SIG-M5 (cell line): ENCODE measurements at regions not wholly inside any gene's neighbourhood (a gene's known extent, or its start where the extent isn't known, plus 50 kb on each side); places are given as distances from the start of the nearest gene placed in this dataset.
"Not testable (repeated sequence)": the region's sequence is repeated elsewhere in the genome, so short reads cannot be mapped to it uniquely, and the experiment has no call there.

Experiments
- DNase-seq: peaks from one replicate; lab custom pipeline; 2025; lab: John Stamatoyannopoulos, UW

DNA sequence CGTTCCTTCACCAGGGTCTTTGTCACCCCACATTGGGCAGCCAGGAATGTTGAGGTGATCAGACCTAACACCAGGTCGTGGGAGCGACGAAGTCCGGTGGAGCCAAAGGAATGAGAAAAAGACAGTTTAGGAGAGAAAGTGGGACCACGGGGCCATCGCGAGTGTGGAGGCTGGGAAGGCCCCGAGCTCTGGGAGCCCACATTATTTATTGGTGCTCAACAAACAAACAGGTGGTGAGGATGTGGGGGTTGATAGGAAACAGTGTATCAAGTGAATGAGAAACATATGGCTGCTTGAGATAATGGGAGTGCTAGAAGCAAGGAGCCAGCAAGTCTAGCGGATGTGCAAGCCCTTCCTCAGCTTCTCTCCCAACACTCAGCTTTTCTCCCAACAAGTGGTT lies 287.1 kb upstream of the SGK1 start:
- DNase-seq: no peak

DNA sequence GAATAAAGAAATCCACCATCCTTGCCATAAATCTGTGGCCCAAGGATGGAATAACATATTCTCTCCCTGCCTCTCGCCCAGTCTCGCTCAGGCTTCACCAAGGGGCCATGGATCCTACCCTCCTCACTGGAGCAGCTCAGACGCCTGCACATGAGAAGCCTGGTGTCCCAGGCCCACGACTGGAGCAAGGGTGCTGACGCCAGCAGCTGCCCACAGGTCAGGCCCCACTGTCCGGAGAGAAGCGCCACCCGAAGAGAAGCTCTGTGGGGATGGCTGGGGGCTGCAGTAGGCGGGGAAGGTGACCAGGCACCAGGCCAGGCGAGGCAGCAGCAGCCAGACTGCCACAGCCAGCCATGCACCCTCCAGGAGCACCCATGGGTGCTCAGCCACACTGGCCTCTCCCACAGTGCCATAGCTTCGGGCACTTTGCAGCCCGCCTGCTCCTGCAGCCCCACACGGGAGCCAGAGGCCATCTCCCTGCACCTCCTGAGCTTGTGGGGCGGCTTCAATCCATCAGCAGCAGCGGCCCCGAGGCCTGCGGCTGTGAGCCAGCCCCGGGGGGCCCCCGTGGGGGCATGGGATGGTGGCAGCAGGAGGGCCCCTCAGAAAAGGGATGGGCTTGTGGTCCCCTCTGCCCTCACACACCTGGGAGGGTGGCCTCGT lies 286.2 kb upstream of the SGK1 start:
- no peak for DNase-seq

DNA sequence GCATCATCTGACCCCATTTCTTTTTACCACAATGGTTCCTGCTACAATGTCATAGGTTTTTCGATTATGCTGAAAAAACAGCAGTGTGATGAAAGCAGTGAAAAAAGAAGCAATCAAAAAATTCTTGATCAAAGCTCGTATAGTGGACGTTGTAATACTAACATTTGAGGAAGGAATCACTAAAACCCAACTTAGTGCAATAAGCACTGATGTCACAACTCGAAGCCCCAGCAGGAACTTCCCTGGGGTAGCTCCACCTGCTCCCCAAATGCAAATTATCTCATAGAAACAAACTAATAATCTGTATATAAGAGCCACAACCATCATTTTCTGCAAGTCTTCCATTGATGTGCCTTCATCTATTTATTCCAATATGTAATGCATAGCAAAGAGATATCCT lies 285.6 kb upstream of the SGK1 start:
- DNase-seq: no peak

DNA sequence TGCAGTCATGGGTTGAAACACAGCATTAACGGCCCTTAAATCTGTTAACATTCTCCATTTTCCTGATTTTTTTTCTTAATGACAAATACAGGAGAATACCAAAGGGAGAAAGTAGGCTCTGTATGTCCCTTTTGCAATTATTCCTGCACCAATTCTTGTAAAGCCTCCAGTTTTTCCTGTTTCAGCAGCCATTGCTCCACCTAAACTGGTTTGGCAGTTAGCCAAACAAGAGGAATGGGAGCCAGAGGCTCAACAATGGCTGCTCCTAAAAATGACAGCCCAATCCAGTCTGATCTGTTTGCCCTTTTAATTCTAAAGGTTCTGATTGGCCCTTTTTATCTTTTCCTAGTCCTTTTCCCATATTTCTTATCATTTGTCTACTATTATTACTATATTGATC lies 284.2 kb upstream of the SGK1 start:
- DNase-seq: no peak

DNA sequence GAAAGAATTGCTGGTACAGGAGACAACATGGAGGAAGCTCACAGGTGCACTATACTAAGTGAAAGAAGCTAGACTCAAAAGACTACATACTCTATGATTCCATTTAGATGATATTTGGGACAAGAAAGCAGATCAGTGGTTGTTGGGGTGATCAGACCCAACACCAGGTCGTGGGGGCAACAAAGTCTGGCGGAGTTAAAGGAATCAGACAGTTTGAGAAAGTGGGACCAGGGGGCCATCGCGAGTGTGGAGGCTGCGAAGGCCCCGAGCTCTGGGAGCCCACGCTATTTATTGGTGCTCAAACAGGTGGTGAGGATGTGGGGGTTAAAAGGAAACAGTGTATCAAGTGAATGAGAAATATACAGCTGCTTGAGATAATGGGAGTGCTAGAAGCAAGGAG lies 282.8 kb upstream of the SGK1 start:
- DNase-seq: no peak

DNA sequence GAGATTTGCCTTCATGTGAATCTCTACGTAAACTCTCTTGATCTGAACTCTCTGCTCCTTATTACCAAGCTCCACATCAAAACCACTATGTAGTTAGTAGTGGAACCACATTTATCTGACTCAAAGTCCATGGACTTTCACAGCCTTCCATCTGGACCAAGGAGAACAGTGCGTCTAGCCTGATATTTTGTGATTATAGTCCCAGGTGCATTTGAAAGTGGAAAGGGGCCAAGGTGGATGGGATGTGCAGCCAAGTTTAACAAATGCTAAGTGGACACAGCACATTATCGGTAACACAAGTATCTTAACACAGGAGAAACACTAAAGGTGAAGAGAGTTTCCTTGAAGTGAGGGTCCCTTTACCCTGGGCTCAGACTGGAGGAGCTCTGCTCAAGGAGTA lies 281.2 kb upstream of the SGK1 start:
- DNase-seq: no peak

DNA sequence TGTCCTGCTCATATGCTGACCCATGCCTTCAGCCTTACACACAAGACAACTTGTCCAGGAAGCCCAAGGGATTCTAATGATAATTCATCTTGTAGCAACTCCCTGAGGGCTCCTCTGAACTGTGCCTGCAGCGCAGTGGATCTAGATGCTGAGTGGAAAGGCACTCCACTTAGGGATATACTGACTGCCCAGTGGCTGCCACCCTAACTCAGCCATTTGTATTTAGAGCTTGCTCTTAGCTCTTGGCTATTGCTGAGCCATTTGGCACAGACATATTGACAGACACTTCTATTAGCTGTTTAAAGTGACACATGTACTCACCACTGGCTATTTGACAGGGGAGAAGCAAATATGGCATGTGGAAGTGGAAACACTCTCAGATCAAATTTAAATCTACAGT lies 278.3 kb upstream of the SGK1 start:
- DNase-seq: no peak

DNA sequence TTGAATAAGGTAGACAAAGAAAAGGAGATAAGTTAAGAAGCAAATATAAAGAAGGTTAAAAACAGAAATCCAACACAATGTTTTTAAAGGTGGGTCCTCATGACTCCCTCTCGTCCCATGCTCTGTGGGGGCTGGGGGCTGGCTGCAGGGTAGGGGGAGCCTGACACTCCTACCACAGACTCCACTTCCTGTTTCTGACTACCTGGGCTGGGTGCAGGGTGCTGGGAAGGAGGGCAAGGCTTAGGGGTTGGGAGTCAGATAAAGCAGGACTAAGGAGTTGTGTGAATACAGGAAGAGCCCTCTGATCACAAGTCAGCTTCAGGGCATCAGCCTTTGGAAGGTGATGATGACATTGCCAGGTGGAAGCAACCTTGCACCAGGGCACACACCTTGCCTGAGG lies 277.0 kb upstream of the SGK1 start:
- no peak for DNase-seq

DNA sequence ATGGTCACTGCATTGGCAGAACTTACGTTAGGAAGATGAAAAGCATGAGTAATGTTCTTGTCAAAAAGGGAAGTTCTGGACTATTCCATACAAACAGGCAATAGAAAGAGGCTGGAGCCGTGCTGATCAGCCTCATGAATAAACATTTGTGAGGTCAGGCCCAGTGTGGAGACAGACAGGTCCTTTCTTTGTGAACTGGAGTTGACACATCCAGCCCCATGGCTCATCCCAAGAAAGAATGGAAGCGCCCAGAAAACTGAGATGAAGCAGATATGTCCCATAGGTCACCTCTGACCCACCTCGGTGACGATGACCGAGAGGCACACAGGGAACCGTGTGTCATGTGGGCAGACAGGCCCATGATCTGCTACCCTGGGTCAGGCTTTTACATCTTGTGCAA lies 276.0 kb upstream of the SGK1 start:
- DNase-seq: no peak

DNA sequence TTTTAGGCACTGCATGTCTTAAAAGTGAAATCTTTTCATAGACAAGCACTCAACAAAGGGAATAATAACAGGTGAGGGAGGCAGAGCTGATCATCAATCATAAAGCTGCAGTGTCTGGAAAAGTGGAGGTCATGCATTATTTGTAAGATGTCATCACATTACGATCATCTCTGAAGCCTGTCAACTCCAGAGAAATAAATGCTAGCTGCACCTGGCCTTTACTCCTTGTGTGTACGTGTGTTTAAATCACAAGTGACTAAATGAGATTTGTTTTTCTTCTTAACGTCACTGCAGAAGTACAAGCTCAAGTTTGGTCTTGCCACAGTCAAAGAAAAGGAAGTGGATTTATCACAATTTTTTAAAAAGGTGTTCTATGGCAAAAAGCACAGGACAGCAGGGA lies 275.5 kb upstream of the SGK1 start:
- no peak for DNase-seq

DNA sequence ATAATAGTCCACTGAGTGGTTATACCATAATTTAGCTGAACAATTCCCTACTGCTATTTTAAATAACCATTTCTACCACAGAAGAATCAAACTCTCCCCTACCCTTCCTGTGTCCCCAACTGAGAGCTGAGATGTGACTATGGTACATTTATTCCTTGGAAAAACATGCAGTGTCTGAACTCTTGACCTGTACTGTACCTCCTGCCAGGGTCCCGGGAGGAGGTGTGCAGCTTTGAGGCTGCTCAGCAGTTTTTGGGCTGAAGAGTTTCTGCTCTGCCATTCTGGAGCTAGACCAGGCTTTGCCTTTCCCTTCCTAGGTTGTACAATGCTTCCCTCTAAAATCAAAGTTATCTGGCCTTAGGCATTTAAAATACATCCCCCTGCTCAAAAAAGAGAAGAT lies 275.1 kb upstream of the SGK1 start:
- DNase-seq: no peak

DNA sequence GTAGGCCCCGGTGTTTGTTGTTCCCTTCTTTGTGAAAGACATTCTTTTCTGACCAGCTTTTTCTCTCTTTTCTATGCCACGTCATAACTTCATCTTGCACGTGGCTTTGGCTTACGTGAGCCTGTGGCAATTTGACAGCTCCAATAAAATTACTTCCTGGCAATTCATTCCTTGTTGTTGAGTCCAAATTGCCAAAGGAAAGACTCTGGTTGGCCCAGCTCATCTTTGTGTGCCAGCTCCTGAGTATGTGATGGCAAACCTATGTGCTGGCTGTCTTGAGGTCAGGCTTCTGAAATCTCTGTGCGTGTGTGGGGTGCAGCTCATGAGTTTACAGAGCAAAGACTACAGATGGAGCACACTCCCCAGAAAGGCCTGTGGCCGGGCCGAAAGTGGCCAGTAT lies 272.5 kb upstream of the SGK1 start:
- no peak for DNase-seq

DNA sequence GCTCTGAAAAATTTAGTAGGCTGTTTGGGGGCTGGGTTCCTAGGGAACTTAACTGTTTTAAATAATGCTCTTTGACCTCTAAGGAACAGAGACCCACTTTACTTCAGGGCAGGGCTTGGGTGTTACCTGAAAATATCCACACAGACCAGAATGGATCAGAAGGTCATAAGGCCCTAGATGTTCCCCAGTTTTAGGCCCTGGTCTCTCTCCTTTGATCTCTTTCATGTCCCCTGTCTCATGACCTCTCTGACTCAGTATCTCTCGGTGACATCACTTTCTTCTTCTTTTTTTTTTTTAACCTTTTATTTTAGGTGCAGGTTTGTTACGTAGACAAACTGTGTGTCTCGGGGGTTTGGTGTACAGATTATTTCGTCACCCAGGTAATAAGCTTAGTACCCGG lies 272.1 kb upstream of the SGK1 start:
- no peak for DNase-seq

DNA sequence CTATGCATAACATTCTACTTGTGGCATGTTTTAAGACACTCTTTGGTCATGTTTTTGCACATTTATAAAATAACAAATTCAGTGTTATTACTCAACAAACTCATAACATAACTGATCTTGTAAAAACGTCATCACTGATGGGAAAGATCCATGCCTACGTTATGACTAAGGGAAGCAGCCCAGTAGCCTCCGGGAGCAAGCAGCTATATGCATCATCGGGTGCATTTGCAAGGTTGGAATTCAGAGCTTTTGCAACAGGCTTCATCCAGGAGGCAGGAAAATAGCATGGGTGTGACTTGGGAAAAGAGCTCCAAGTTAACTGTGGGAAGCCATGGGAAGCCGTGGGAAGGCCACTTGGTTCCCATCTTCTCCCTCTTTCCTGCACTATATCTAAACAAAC lies 271.6 kb upstream of the SGK1 start:
- no peak for DNase-seq

DNA sequence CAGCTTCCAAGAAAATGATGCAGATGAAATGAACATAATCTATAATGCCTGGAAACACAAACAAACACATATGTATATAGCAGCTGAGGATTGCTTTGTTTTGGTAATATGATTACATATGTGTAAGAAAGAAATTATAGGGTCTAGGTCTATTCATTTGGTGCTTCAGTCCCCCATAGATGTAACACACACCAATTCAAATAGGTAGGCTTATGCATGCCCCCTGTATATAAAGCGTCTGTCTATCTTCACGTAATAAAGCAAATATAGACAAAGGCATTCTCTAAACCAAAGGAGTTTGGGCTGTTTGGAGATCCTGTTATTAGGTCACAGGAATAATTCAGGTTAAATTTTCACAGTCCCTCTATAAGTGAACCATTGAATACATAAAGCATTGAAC lies 270.4 kb upstream of the SGK1 start:
- DNase-seq: no peak

DNA sequence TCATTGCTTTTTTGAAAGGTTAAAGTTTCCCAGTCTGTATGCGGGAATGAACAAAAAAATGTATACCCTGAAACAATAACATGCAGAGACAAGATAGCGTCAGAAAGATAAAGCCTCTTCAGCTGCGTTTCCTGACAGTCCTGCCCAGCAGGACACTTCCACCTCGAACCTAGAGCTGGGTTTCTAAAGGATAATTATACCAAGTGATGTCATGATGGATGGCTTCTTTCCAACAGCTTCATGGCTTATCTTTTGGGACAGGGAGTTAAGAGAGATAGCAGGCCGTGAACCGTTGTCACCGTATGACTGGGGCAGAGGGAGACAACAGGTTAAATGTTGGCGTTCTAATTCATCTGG lies 267.6 kb upstream of the SGK1 start:
- no peak for DNase-seq

DNA sequence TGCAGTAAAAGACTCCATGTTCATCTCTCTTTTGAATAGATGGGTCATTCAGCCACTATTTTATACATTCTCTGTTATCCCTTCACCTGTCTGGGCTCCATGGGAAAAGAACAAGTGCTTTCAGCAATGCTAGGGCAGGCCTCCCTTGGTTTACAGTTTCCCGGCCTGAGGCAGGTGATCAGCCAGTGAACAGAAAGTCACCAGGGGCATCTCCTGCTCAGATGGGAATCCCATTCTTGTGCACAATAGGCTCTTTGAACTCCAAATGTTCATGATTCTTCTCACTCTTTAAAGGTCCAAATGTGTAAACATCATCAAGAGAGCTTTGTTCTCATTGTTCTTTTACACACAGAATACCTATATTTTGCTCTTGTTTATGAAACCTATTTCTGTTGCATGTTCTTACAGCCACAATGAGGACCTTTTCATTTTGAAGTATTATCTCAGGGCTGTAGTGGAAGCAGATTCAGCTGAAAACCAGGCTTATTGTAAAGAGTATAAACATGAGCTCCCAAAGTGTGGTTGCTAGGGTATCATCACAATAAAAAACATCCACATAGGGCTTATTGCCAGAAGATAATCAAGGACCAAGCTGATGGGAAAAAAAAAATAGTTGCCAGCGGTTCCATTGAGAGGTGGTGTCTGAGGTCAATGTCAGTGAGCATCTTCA lies 267.1 kb upstream of the SGK1 start:
- DNase-seq: no peak

DNA sequence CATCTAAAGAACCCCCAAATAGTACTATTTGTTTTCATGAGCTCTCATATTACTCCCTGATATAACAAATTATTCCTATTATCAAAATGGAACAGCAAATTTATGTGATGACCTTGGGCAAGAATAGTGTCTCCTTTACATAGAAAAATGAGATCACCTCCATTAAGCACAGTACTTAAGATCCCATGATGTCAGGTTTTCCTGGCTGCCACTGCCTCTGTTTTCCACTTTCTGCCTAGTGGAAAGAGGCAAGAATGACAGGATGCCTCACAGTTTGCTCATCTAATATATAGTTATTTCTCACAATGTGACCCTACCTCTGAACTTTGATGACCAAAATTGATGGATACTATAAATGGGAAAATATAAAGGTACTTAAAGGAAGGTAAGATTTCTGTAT lies 260.1 kb upstream of the SGK1 start:
- DNase-seq: no peak

DNA sequence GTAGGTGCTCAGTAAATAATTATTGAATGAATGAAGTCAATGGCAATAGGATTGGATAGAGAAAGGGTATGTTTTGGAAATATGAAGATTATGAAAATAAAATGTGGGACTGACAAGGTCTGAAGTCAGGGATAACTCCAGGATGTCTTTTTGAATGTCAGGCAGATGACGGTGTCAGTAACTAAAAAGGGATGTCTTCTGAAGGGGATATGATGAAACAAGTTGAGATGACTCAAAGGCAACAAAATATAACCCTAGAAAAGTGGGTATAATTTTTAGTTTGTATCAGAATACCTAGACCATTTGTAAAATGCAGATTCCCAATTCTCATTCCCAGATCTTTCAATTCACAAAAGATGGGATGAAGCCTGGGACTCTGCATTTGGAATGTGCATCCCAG lies 257.3 kb upstream of the SGK1 start:
- DNase-seq: no peak

DNA sequence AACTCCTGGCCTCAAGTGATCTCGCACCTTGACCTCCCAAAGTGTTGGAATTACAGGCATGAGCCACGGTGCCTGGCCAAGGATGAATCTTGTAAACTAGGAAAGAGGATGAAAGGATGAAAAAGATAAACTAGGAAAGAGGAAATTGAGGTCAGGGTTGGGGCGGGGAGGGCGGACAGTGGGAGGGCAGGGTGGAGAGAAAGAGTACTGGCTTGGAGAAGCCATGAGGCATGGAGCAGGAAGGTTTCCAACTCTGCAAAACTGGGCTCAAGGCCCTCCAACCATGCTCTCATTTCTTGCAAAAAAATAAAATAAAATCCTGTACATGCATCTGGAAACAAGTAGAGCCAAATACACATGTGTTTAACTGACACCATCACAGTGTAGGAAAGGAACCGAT lies 256.6 kb upstream of the SGK1 start:
- no peak for DNase-seq

DNA sequence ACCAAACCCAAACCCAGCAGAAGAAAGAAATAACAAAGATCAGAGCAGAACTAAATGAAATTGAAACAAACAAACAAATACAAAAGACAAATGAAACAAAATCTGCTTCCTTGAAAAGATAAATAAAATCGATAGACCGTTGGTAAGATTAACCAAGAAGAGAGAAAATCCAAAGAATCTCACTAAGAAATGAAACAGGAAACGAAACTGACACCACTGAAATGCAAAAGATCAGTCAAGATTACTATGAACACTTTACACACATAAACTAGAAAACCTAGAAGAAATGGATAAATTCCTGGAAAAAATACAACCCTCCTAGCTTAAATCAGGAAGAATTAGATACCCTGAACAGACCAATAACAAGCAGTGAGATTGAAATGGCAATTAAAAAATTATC lies 252.1 kb upstream of the SGK1 start:
- not testable (repeated sequence) for DNase-seq

DNA sequence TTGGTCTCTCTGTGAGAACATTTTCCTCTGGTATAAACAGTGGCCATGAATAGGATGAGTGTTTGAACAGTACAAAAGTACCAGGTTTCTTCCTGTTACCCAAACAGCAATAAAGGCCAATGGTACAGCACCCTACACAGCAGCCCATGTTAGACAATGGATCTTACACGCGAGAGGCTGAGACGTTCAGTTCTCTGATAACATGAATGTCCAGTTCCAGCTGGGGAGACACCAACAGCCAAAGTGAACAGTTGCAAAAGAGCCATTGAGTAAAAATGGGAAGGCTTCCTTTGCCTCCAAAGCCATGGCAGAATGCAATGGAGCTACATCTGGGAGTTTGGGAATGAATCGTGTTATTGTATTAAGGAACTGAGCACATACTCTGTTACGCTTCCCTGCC lies 246.8 kb upstream of the SGK1 start:
- DNase-seq: no peak

DNA sequence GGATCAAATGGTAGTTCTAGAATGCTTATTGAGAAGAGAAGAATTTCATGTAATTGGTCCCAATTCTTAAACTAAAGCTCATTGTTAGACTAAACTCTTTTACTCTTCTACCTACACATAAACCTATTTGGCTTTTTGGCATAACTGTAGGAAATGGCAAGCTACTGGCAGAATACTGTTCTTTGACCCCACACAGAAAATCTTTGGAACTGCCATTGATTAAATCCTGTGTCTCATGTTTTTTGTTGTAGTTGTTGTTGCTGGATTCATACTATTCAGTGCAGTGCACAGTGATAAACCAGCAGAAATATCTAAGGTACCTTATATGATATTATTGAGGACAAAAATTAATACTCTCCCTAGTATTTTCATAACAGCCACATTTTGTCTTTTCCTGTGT lies 242.1 kb upstream of the SGK1 start:
- DNase-seq: no peak

DNA sequence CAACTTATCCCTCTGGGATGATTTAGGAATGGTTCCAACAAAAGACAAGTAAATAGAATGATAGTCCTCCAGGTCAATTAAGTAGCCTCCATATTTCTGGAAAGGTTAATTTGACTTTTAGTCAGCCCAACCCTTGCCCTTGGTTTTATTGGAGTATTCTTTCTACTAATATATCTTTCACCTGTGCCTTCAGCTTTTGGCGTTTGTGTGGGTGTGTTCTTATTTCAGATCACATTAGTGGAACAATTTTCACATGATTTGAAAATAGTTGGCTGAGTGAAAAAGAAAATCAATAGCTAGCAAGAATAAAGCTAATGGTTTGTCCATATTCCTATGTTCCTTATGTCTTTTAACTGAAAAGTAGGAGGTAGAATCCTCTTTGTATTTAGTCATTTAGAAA lies 239.6 kb upstream of the SGK1 start:
- no peak for DNase-seq

DNA sequence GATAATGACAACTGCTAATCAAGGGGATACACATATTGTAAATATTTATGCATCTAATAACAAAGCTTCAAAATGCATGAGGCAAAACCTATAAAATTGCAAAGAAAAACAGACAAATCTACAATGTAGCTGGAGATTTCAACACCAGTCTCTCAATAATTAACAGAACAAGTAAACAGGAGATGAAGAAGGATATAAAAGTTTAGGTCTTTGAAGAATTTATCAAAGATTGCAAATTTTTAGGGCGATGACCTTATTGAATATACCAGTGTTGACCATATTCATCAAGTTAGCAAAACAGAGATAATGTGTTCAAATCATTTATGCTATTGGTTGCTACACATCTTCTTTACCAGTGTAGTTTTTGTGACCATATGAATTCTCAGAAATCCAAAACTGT lies 237.8 kb upstream of the SGK1 start:
- no peak for DNase-seq
